HEK293 (cell line): ENCODE measurements at regions not wholly inside any gene's neighbourhood (a gene's known extent, or its start where the extent isn't known, plus 50 kb on each side); places are given as distances from the start of the nearest gene placed in this dataset.

Experiments
- CTCF ChIA-PET: fragments of 350-600 bp; formaldehyde crosslinking; extraction: SDS; loops from one replicate; lab custom pipeline; 2021; ENCODE audit warnings: antibody characterized with exemption; lab: Yijun Ruan, JAX
- POLR2A ChIA-PET: fragments of 300-600 bp; formaldehyde crosslinking; extraction: SDS; loops from one replicate; lab custom pipeline; 2020; ENCODE audit warnings: antibody characterized with exemption, inconsistent platforms; lab: Yijun Ruan, JAX
- H3K27ac ChIP-seq: fragments of 200-500 bp; sonication (Bioruptor generic); 2 replicates; pipeline ENCODE4 v1.5.1; 2014; ENCODE audit warnings: low read depth, low read length, control low read depth, inconsistent platforms; ENCODE audit errors: extremely low read depth
- H3K36me3 ChIP-seq, 2 experiments: fragments of 200-500 bp in 1 of 2; sonication (Bioruptor generic) in 1 of 2; 1 replicate in 1 of 2; 2 replicates in 1 of 2; pipeline ENCODE4 v1.5.1; 2014 to 2017; ENCODE audit warnings: inconsistent platforms in 2 of 2, low read length in 2 of 2; ENCODE audit not compliant: control insufficient read depth in 2 of 2, insufficient read depth in 1 of 2
- H3K4me1 ChIP-seq: fragments of 200-500 bp; sonication (Bioruptor generic); 2 replicates; pipeline ENCODE4 v1.5.1; 2014; ENCODE audit warnings: mild to moderate bottlenecking, low read length, inconsistent platforms; ENCODE audit not compliant: control insufficient read depth, insufficient read depth
- H3K4me3 ChIP-seq: 2 replicates; pipeline ENCODE4 v1.5.1; 2011; ENCODE audit warnings: low read depth, mild to moderate bottlenecking, control low read depth, low read length, moderate library complexity
- H3K9me3 ChIP-seq: fragments of 200-500 bp; sonication (Bioruptor generic); 2 replicates; pipeline ENCODE4 v1.5.1; 2014; ENCODE audit warnings: low read depth, low read length, inconsistent platforms; ENCODE audit not compliant: control insufficient read depth, insufficient read depth
- GLI2 ChIP-seq: fragments of 450-650 bp; formaldehyde crosslinking; IDR thresholded peaks from 2 replicates; pipeline ENCODE4; 2017; ENCODE audit warnings: missing biosample characterization, missing genetic modification characterization, low read depth, borderline replicate concordance
- MEIS1 ChIP-seq: sonication (generic); formaldehyde crosslinking; IDR thresholded peaks from 2 replicates; pipeline ENCODE4 v1.8.1; 2022; ENCODE audit warnings: missing genetic modification reagents, mild to moderate bottlenecking, borderline replicate concordance
- SCRT2 ChIP-seq: fragments of 450-650 bp; formaldehyde crosslinking; IDR thresholded peaks from 2 replicates; pipeline ENCODE4 v1.5.1; 2016; ENCODE audit warnings: missing biosample characterization, missing genetic modification characterization
- SP2 ChIP-seq: fragments of 450-650 bp; formaldehyde crosslinking; IDR thresholded peaks from 2 replicates; pipeline ENCODE4 v1.5.1; 2016; ENCODE audit warnings: missing biosample characterization, missing genetic modification characterization
- SP3 ChIP-seq: fragments of 450-650 bp; formaldehyde crosslinking; IDR thresholded peaks from 2 replicates; pipeline ENCODE4 v1.5.1; 2016; ENCODE audit warnings: missing biosample characterization, missing genetic modification characterization
- ZBTB20 ChIP-seq: fragments of 450-650 bp; formaldehyde crosslinking; IDR thresholded peaks from 2 replicates; pipeline ENCODE4 v1.5.1; 2016; ENCODE audit warnings: missing biosample characterization, missing genetic modification characterization
- ZIC2 ChIP-seq: fragments of 450-650 bp; formaldehyde crosslinking; IDR thresholded peaks from 2 replicates; pipeline ENCODE4 v1.5.1; 2016; ENCODE audit warnings: missing biosample characterization, missing genetic modification characterization
- ZNF10 ChIP-seq: fragments of 450-650 bp; formaldehyde crosslinking; IDR thresholded peaks from 2 replicates; pipeline ENCODE4 v1.5.1; 2017; ENCODE audit warnings: missing biosample characterization, missing genetic modification characterization
- ZNF121 ChIP-seq: fragments of 450-650 bp; formaldehyde crosslinking; IDR thresholded peaks from 2 replicates; pipeline ENCODE4 v1.5.1; 2016; ENCODE audit warnings: missing biosample characterization, missing genetic modification characterization
- ZNF174 ChIP-seq: fragments of 450-650 bp; formaldehyde crosslinking; IDR thresholded peaks from 2 replicates; pipeline ENCODE4 v1.5.0; 2017; ENCODE audit warnings: missing biosample characterization, mild to moderate bottlenecking, missing genetic modification characterization
- ZNF175 ChIP-seq: fragments of 450-650 bp; formaldehyde crosslinking; IDR thresholded peaks from 2 replicates; pipeline ENCODE4 v1.5.1; 2016; ENCODE audit warnings: missing biosample characterization, missing genetic modification characterization
- ZNF529 ChIP-seq: fragments of 450-650 bp; formaldehyde crosslinking; IDR thresholded peaks from 2 replicates; pipeline ENCODE4 v1.5.1; 2017; ENCODE audit warnings: missing genetic modification characterization, missing biosample characterization; ENCODE audit not compliant: insufficient replicate concordance
- ZNF548 ChIP-seq: fragments of 450-650 bp; formaldehyde crosslinking; IDR thresholded peaks from 2 replicates; pipeline ENCODE4 v1.5.1; 2016; ENCODE audit warnings: missing biosample characterization, missing genetic modification characterization
- ZNF561 ChIP-seq: fragments of 450-650 bp; IDR thresholded peaks from 2 replicates; pipeline ENCODE4 v1.5.1; 2018; ENCODE audit warnings: missing biosample characterization, missing genetic modification characterization, borderline replicate concordance
- ZNF660 ChIP-seq: fragments of 450-650 bp; IDR thresholded peaks from 2 replicates; pipeline ENCODE4 v1.5.1; 2018; ENCODE audit warnings: missing biosample characterization, mild to moderate bottlenecking, missing genetic modification characterization
- ZNF677 ChIP-seq: fragments of 450-650 bp; IDR thresholded peaks from 2 replicates; pipeline ENCODE4 v1.5.0; 2018; ENCODE audit warnings: missing biosample characterization, mild to moderate bottlenecking, missing genetic modification characterization, moderate library complexity
- ZNF76 ChIP-seq: fragments of 450-650 bp; formaldehyde crosslinking; IDR thresholded peaks from 2 replicates; pipeline ENCODE4; 2016; ENCODE audit warnings: low read depth, missing biosample characterization, missing genetic modification characterization, borderline replicate concordance
- TF ChIP-seq, protein P1 (sequence below): fragments of 450-650 bp; formaldehyde crosslinking; IDR thresholded peaks from 2 replicates; pipeline ENCODE4 v1.5.1; 2017; ENCODE audit warnings: missing biosample characterization, missing genetic modification characterization
- TF ChIP-seq, protein P2 (sequence below): fragments of 450-650 bp; formaldehyde crosslinking; IDR thresholded peaks from 2 replicates; pipeline ENCODE4; 2016; ENCODE audit warnings: missing biosample characterization, missing genetic modification characterization
- TF ChIP-seq, protein P3 (sequence below): fragments of 450-650 bp; formaldehyde crosslinking; IDR thresholded peaks from 2 replicates; pipeline ENCODE4 v1.5.1; 2016; ENCODE audit warnings: missing biosample characterization, missing genetic modification characterization, low read depth
- TF ChIP-seq, protein P4 (sequence below): fragments of 450-650 bp; formaldehyde crosslinking; IDR thresholded peaks from 2 replicates; pipeline ENCODE4 v1.5.1; 2017; ENCODE audit warnings: missing biosample characterization, missing genetic modification characterization
- TF ChIP-seq, protein P5 (sequence below): fragments of 450-650 bp; formaldehyde crosslinking; IDR thresholded peaks from 2 replicates; pipeline ENCODE4 v1.5.1; 2016; ENCODE audit warnings: missing biosample characterization, missing genetic modification characterization
- TF ChIP-seq, protein P6 (sequence below): fragments of 450-650 bp; formaldehyde crosslinking; IDR thresholded peaks from 2 replicates; pipeline ENCODE4 v1.5.1; 2017; ENCODE audit warnings: missing biosample characterization, mild to moderate bottlenecking, missing genetic modification characterization, moderate library complexity

DNA sequence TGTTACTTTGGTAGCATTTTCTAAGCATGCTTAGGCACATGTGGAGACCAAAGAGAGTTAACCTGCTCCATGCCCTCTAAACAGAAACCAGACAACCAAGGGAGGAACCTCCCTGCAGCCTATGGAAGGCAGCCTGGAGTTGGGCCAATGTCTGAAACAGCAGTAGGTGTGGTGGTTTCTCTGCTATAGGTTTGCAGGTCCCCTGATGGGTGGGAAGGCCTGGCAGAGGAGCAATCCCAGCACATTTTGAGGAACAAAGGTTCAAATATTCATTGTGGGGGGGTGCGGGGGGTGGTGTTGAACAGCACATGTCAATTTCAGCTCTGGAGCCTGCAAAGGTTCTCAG, 65.4 kb downstream of the DACT1 start:
- Histone ChIP-seq H3K27ac (no peak overlapping the region), H3K36me3 (no peaks in the 10 kb centered on the region), H3K4me1 (peaks cover 28% of the 10 kb centered on the region), H3K4me3 (no peak overlapping the region), H3K9me3 (no peaks in the 10 kb centered on the region)
- TF ChIP-seq MEIS1: no peak
- TF ChIP-seq ZNF660 (tag by site-specific recombination): no peak
- TF ChIP-seq ZNF529 (tag by site-specific recombination): no peak
- TF ChIP-seq SP3 (tag by site-specific recombination): no peak
- no peak for TF ChIP-seq ZNF561 (tag by site-specific recombination)
- TF ChIP-seq, protein P1, sequence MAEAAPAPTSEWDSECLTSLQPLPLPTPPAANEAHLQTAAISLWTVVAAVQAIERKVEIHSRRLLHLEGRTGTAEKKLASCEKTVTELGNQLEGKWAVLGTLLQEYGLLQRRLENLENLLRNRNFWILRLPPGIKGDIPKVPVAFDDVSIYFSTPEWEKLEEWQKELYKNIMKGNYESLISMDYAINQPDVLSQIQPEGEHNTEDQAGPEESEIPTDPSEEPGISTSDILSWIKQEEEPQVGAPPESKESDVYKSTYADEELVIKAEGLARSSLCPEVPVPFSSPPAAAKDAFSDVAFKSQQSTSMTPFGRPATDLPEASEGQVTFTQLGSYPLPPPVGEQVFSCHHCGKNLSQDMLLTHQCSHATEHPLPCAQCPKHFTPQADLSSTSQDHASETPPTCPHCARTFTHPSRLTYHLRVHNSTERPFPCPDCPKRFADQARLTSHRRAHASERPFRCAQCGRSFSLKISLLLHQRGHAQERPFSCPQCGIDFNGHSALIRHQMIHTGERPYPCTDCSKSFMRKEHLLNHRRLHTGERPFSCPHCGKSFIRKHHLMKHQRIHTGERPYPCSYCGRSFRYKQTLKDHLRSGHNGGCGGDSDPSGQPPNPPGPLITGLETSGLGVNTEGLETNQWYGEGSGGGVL (tag by site-specific recombination): no peak
- TF ChIP-seq, protein P2, sequence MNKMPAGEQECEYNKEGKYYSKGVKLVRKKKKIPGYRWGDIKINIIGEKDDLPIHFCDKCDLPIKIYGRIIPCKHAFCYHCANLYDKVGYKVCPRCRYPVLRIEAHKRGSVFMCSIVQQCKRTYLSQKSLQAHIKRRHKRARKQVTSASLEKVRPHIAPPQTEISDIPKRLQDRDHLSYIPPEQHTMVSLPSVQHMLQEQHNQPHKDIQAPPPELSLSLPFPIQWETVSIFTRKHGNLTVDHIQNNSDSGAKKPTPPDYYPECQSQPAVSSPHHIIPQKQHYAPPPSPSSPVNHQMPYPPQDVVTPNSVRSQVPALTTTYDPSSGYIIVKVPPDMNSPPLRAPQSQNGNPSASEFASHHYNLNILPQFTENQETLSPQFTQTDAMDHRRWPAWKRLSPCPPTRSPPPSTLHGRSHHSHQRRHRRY (tag by site-specific recombination): no peak
- TF ChIP-seq, protein P3, sequence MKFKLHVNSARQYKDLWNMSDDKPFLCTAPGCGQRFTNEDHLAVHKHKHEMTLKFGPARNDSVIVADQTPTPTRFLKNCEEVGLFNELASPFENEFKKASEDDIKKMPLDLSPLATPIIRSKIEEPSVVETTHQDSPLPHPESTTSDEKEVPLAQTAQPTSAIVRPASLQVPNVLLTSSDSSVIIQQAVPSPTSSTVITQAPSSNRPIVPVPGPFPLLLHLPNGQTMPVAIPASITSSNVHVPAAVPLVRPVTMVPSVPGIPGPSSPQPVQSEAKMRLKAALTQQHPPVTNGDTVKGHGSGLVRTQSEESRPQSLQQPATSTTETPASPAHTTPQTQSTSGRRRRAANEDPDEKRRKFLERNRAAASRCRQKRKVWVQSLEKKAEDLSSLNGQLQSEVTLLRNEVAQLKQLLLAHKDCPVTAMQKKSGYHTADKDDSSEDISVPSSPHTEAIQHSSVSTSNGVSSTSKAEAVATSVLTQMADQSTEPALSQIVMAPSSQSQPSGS (tag by site-specific recombination): no peak
- TF ChIP-seq, protein P4, sequence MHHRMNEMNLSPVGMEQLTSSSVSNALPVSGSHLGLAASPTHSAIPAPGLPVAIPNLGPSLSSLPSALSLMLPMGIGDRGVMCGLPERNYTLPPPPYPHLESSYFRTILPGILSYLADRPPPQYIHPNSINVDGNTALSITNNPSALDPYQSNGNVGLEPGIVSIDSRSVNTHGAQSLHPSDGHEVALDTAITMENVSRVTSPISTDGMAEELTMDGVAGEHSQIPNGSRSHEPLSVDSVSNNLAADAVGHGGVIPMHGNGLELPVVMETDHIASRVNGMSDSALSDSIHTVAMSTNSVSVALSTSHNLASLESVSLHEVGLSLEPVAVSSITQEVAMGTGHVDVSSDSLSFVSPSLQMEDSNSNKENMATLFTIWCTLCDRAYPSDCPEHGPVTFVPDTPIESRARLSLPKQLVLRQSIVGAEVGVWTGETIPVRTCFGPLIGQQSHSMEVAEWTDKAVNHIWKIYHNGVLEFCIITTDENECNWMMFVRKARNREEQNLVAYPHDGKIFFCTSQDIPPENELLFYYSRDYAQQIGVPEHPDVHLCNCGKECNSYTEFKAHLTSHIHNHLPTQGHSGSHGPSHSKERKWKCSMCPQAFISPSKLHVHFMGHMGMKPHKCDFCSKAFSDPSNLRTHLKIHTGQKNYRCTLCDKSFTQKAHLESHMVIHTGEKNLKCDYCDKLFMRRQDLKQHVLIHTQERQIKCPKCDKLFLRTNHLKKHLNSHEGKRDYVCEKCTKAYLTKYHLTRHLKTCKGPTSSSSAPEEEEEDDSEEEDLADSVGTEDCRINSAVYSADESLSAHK (tag by site-specific recombination): no peak
- no peak for TF ChIP-seq ZNF548 (tag by site-specific recombination)
- TF ChIP-seq SCRT2 (tag by site-specific recombination): no peak
- CTCF ChIA-PET: no interaction called here
- POLR2A ChIA-PET: interaction anchor here (1.0 kb wide), 1 partner anchor 38 kb away, joined by 3 read pairs; no protein-coding TSS in a partner anchor

DNA sequence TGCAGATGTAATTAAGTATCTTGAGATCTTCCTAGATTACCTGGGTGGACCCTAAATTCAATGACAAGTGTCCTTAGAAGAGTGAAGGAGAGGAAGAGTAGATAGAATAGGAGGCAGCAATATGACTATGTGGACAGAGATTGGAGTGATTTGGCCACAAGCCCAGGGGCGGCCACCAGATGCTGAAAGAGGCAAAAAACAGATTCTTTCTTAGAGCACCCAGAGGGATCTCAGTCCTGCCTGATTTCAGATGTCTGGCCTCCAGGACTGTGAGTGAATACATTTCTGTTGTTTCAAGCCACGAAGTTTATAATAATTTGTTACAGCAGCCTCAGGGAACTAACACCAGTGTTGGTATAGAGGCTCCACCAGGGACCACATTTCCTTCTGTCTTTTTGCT, 67.3 kb downstream of the DACT1 start:
- ChIA-PET CTCF (interaction anchor here (0.6 kb wide), 1 partner anchor 39 kb away, joined by 5 read pairs; no protein-coding TSS in a partner anchor), POLR2A (no interaction called here)
- Histone ChIP-seq H3K36me3 (no peaks in the 10 kb centered on the region), H3K9me3 (no peaks in the 10 kb centered on the region), H3K4me3 (no peak overlapping the region), H3K4me1 (peaks cover 23% of the 10 kb centered on the region), H3K27ac (no peak overlapping the region)
- TF ChIP-seq ZNF677 (tag by site-specific recombination) (no peak), ZNF76 (no peak), ZIC2 (tag by site-specific recombination) (no peak), ZNF10 (tag by site-specific recombination) (no peak), ZBTB20 (tag by site-specific recombination) (no peak), ZNF121 (no peak), ZNF175 (tag by site-specific recombination) (no peak), GLI2 (tag by site-specific recombination) (no peak), SP2 (tag by site-specific recombination) (no peak), ZNF174 (no peak)
- TF ChIP-seq, protein P5, sequence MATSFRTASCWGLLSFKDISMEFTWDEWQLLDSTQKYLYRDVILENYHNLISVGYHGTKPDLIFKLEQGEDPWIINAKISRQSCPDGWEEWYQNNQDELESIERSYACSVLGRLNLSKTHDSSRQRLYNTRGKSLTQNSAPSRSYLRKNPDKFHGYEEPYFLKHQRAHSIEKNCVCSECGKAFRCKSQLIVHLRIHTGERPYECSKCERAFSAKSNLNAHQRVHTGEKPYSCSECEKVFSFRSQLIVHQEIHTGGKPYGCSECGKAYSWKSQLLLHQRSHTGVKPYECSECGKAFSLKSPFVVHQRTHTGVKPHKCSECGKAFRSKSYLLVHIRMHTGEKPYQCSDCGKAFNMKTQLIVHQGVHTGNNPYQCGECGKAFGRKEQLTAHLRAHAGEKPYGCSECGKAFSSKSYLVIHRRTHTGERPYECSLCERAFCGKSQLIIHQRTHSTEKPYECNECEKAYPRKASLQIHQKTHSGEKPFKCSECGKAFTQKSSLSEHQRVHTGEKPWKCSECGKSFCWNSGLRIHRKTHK: no peak
- TF ChIP-seq, protein P6, sequence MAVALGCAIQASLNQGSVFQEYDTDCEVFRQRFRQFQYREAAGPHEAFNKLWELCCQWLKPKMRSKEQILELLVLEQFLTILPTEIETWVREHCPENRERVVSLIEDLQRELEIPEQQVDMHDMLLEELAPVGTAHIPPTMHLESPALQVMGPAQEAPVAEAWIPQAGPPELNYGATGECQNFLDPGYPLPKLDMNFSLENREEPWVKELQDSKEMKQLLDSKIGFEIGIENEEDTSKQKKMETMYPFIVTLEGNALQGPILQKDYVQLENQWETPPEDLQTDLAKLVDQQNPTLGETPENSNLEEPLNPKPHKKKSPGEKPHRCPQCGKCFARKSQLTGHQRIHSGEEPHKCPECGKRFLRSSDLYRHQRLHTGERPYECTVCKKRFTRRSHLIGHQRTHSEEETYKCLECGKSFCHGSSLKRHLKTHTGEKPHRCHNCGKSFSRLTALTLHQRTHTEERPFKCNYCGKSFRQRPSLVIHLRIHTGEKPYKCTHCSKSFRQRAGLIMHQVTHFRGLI (tag by site-specific recombination): no peak
- TF ChIP-seq, protein P4 (tag by site-specific recombination): no peak
